Large intestine (tissue), 3 donors: ENCODE measurements at regions not wholly inside any gene's neighbourhood (a gene's known extent, or its start where the extent isn't known, plus 50 kb on each side); places are given as distances from the start of the nearest gene placed in this dataset.

Experiments used
- DNase-seq, 2 donors: peaks; one replicate each; pipeline versions ENCODE4 v3.0.0 to v3.0.0-alpha.2; 2013
- H3K27ac ChIP-seq: one replicate; pipeline ENCODE4 v1.5.1; 2013; ENCODE audit warnings: low read length
- H3K27me3 ChIP-seq: 2 replicates; pipeline ENCODE4 v1.6.1; 2013; ENCODE audit warnings: low read length; ENCODE audit not compliant: control insufficient read depth, insufficient read depth
- H3K36me3 ChIP-seq: 2 replicates; pipeline ENCODE4 v1.6.1; 2013; ENCODE audit warnings: low read length; ENCODE audit not compliant: control insufficient read depth, insufficient read depth
- H3K4me1 ChIP-seq: one replicate; pipeline ENCODE4 v1.6.1; 2013; ENCODE audit warnings: low read length; ENCODE audit not compliant: control insufficient read depth, insufficient read depth
- H3K4me3 ChIP-seq: one replicate; pipeline ENCODE4 v1.5.1; 2013; ENCODE audit warnings: low read length
- H3K9me3 ChIP-seq: one replicate; pipeline ENCODE4 v1.6.1; 2013; ENCODE audit warnings: mild to moderate bottlenecking, low read depth, low read length, moderate library complexity; ENCODE audit not compliant: control insufficient read depth
- whole genome bisulfite sequencing: methylation state at CpG from one replicate; pipeline ENCODE4 v1.1.5; 2013; ENCODE audit warnings: low lambda C conversion rate; ENCODE audit not compliant: insufficient coverage; 5-methylcytosine and 5-hydroxymethylcytosine counted together

- Histone ChIP-seq H3K27ac (no peak overlapping the region), H3K27me3 (peaks cover 59% of the 10 kb centered on the region), H3K4me3 (no peak overlapping the region), H3K4me1 (peaks cover 3% of the 10 kb centered on the region), H3K9me3 (peaks cover 8% of the 10 kb centered on the region), H3K36me3 (no peaks in the 10 kb centered on the region)
- DNase-seq: no peak
- 100% methylated on average over 1 of the region's 5 CpGs for WGBS
These were observed 63.6 kb downstream of the TMEM174 start for GRCh38 chr5:73236541-73237128.

- peaks cover 59% of the 10 kb centered on the region for H3K27me3 ChIP-seq
- peak overlapping the region; percentile 29 for H3K4me3 ChIP-seq
- DNase-seq: no peak
- H3K36me3 ChIP-seq: no peaks in the 10 kb centered on the region
- H3K4me1 ChIP-seq: peaks cover 3% of the 10 kb centered on the region
- no peak overlapping the region for H3K27ac ChIP-seq
- WGBS: no CpG with 5 or more reads among the region's 15 CpGs
- peaks cover 11% of the 10 kb centered on the region for H3K9me3 ChIP-seq
These were observed 61.2 kb downstream of the TMEM174 start for GRCh38 chr5:73234204-73234555.

- Histone ChIP-seq H3K36me3 (no peaks in the 10 kb centered on the region), H3K4me3 (peak overlapping the region; percentile 29), H3K27me3 (peaks cover 58% of the 10 kb centered on the region), H3K9me3 (peaks cover 11% of the 10 kb centered on the region), H3K27ac (no peak overlapping the region), H3K4me1 (peaks cover 3% of the 10 kb centered on the region)
- WGBS: no CpG with 5 or more reads among the region's 64 CpGs
- DNase-seq: peak in 1 of 2 donors; percentile 35
These were observed 60.6 kb downstream of the TMEM174 start for GRCh38 chr5:73233461-73234203.

- H3K36me3 ChIP-seq: no peaks in the 10 kb centered on the region
- H3K9me3 ChIP-seq: peaks cover 11% of the 10 kb centered on the region
- WGBS: no CpG with 5 or more reads among the region's 17 CpGs
- no peak overlapping the region for H3K4me3 ChIP-seq
- H3K27ac ChIP-seq: no peak overlapping the region
- peaks cover 64% of the 10 kb centered on the region for H3K27me3 ChIP-seq
- peak in 1 of 2 donors; percentile 18 for DNase-seq
- H3K4me1 ChIP-seq: peaks cover 3% of the 10 kb centered on the region
These were observed 60.1 kb downstream of the TMEM174 start for GRCh38 chr5:73233053-73233460.

GRCh38 chr5:73232266-73233041 lies 59.5 kb downstream of the TMEM174 start:
- whole genome bisulfite sequencing: no CpG with 5 or more reads among the region's 39 CpGs
- H3K4me1 ChIP-seq: peaks cover 3% of the 10 kb centered on the region
- H3K27ac ChIP-seq: no peak overlapping the region
- peak in 1 of 2 donors; percentile 19 for DNase-seq
- H3K9me3 ChIP-seq: peaks cover 11% of the 10 kb centered on the region
- no peak overlapping the region for H3K4me3 ChIP-seq
- H3K27me3 ChIP-seq: peaks cover 70% of the 10 kb centered on the region
- H3K36me3 ChIP-seq: no peaks in the 10 kb centered on the region

- H3K27me3 ChIP-seq: peaks cover 72% of the 10 kb centered on the region
- H3K9me3 ChIP-seq: peaks cover 11% of the 10 kb centered on the region
- peak in 1 of 2 donors; percentile 6 for DNase-seq
- H3K4me1 ChIP-seq: peaks cover 3% of the 10 kb centered on the region
- H3K36me3 ChIP-seq: no peaks in the 10 kb centered on the region
- H3K27ac ChIP-seq: no peak overlapping the region
- WGBS: 0% methylated on average over 1 of the region's 4 CpGs
- H3K4me3 ChIP-seq: no peak overlapping the region
These were observed 58.3 kb downstream of the TMEM174 start for GRCh38 chr5:73231246-73231778.

GRCh38 chr5:73230264-73231245 lies 57.6 kb downstream of the TMEM174 start:
- Histone ChIP-seq H3K4me3 (no peak overlapping the region), H3K27me3 (peaks cover 70% of the 10 kb centered on the region), H3K36me3 (no peaks in the 10 kb centered on the region), H3K27ac (no peak overlapping the region), H3K4me1 (peaks cover 3% of the 10 kb centered on the region), H3K9me3 (peaks cover 11% of the 10 kb centered on the region)
- DNase-seq: peak in 1 of 2 donors; percentile 10
- no CpG with 5 or more reads among the region's 58 CpGs for WGBS

GRCh38 chr5:73229271-73229670 lies 56.3 kb downstream of the TMEM174 start:
- H3K27me3 ChIP-seq: peaks cover 60% of the 10 kb centered on the region
- peaks cover 11% of the 10 kb centered on the region for H3K9me3 ChIP-seq
- no peak for DNase-seq
- 100% methylated on average over 1 of the region's 1 CpG for WGBS
- peaks cover 3% of the 10 kb centered on the region for H3K4me1 ChIP-seq
- no peak overlapping the region for H3K27ac ChIP-seq
- no peak overlapping the region for H3K4me3 ChIP-seq
- no peaks in the 10 kb centered on the region for H3K36me3 ChIP-seq

GRCh38 chr5:73228052-73228451 lies 55.1 kb downstream of the TMEM174 start:
- no peak for DNase-seq
- WGBS: no CpG with 5 or more reads among the region's 7 CpGs
- Histone ChIP-seq H3K27ac (no peak overlapping the region), H3K9me3 (peaks cover 9% of the 10 kb centered on the region), H3K36me3 (no peaks in the 10 kb centered on the region), H3K27me3 (peaks cover 49% of the 10 kb centered on the region), H3K4me1 (no peaks in the 10 kb centered on the region), H3K4me3 (no peak overlapping the region)
